Smooth muscle cell (in vitro differentiated cells): ENCODE measurements at regions not wholly inside any gene's neighbourhood (a gene's known extent, or its start where the extent isn't known, plus 50 kb on each side); places are given as distances from the start of the nearest gene placed in this dataset.

Source experiments
- DNase-seq: peaks from one replicate; lab custom pipeline; 2025; ENCODE audit not compliant: unreplicated experiment; lab: John Stamatoyannopoulos, UW
- H2AFZ ChIP-seq: fragments of 200-600 bp; sonication (generic); 2 replicates; pipeline ENCODE4 v1.6.0; 2016; ENCODE audit warnings: antibody characterized with exemption, low read depth, mild to moderate bottlenecking
- H3F3A ChIP-seq: fragments of 200-600 bp; sonication (generic); 2 replicates; pipeline ENCODE4 v1.6.0; 2017; ENCODE audit warnings: antibody characterized with exemption, low read depth
- H3K27ac ChIP-seq: fragments of 200-600 bp; sonication (generic); 2 replicates; pipeline ENCODE4 v1.5.1; 2016; ENCODE audit warnings: low read depth, mild to moderate bottlenecking
- H3K27me3 ChIP-seq: fragments of 200-600 bp; sonication (generic); 2 replicates; pipeline ENCODE4 v1.6.1; 2016; ENCODE audit warnings: low read depth, mild to moderate bottlenecking
- H3K36me3 ChIP-seq: fragments of 200-600 bp; sonication (generic); 2 replicates; pipeline ENCODE4 v1.5.1; 2016; ENCODE audit warnings: low read depth
- H3K4me1 ChIP-seq: fragments of 200-600 bp; sonication (generic); 2 replicates; pipeline ENCODE4 v1.5.1; 2016; ENCODE audit warnings: low read depth
- H3K4me2 ChIP-seq: fragments of 200-600 bp; sonication (generic); 2 replicates; pipeline ENCODE4 v1.6.0; 2016; ENCODE audit warnings: mild to moderate bottlenecking
- H3K4me3 ChIP-seq: fragments of 200-600 bp; sonication (generic); 2 replicates; pipeline ENCODE4 v1.5.1; 2016; ENCODE audit warnings: mild to moderate bottlenecking
- H3K79me2 ChIP-seq: fragments of 200-600 bp; sonication (generic); 2 replicates; pipeline ENCODE4 v1.6.0; 2016; ENCODE audit warnings: low read depth, mild to moderate bottlenecking
- H3K9ac ChIP-seq: fragments of 200-600 bp; sonication (generic); 2 replicates; pipeline ENCODE4 v1.6.0; 2016; ENCODE audit warnings: low read depth
- H3K9me3 ChIP-seq: fragments of 200-600 bp; sonication (generic); replicated peaks from 2 replicates; pipeline ENCODE4 v1.5.1; 2016; ENCODE audit warnings: low read depth
- H4K20me1 ChIP-seq: fragments of 200-600 bp; sonication (generic); 2 replicates; pipeline ENCODE4 v1.6.0; 2016; ENCODE audit warnings: low read depth
- CTCF ChIP-seq: fragments of 200-600 bp; sonication (generic); IDR thresholded peaks from 2 replicates; pipeline ENCODE4 v1.5.1; 2017; ENCODE audit warnings: borderline replicate concordance, mild to moderate bottlenecking, antibody characterized with exemption; ENCODE audit not compliant: insufficient read depth, poor library complexity, severe bottlenecking
- WGBS: methylation state at CpG from one replicate; pipeline ENCODE4 v1.1.7; 2016; ENCODE audit warnings: low lambda C conversion rate; 5-methylcytosine and 5-hydroxymethylcytosine counted together

GRCh38 chr10:78910476-78910875 lies 158.3 kb upstream of the ZMIZ1 start:
- H3K9ac ChIP-seq, result no peak overlapping the region
- 90% methylated on average over 2 of the region's 2 CpGs for WGBS
- H2AFZ ChIP-seq, result no peak overlapping the region
- H3K36me3 ChIP-seq, result no peaks in the 10 kb centered on the region
- H3K4me2 ChIP-seq, result no peak overlapping the region
- no peak overlapping the region for H3K4me3 ChIP-seq
- no peaks in the 10 kb centered on the region for H3F3A ChIP-seq
- no peaks in the 10 kb centered on the region for H3K9me3 ChIP-seq
- no peaks in the 10 kb centered on the region for H3K27me3 ChIP-seq
- no peak for TF ChIP-seq CTCF
- no peaks in the 10 kb centered on the region for H4K20me1 ChIP-seq
- H3K27ac ChIP-seq, result no peak overlapping the region
- no peaks in the 10 kb centered on the region for H3K79me2 ChIP-seq
- H3K4me1 ChIP-seq, result peaks cover 12% of the 10 kb centered on the region
- DNase-seq, result no peak

GRCh38 chr10:78910886-78911285 lies 157.9 kb upstream of the ZMIZ1 start:
- 93% methylated on average over 7 of the region's 7 CpGs for WGBS
- H3K4me2 ChIP-seq, result no peak overlapping the region

GRCh38 chr10:78911533-78912340 lies 157.0 kb upstream of the ZMIZ1 start:
- no peak for DNase-seq
- Histone ChIP-seq H3K79me2 (no peaks in the 10 kb centered on the region), H3F3A (no peaks in the 10 kb centered on the region), H3K4me2 (no peak overlapping the region), H3K4me1 (peaks cover 22% of the 10 kb centered on the region), H3K9ac (no peak overlapping the region), H4K20me1 (no peaks in the 10 kb centered on the region), H3K27me3 (no peaks in the 10 kb centered on the region), H3K4me3 (no peak overlapping the region), H3K36me3 (no peaks in the 10 kb centered on the region), H2AFZ (no peak overlapping the region), H3K9me3 (no peaks in the 10 kb centered on the region), H3K27ac (no peak overlapping the region)
- TF ChIP-seq CTCF, result no peak
- 92% methylated on average over 10 of the region's 10 CpGs for WGBS

More at GRCh38 chr10:78910886-78911285, 157.9 kb upstream of the ZMIZ1 start:
- H2AFZ ChIP-seq, result no peak overlapping the region
- DNase-seq, result no peak
- no peaks in the 10 kb centered on the region for H3K9me3 ChIP-seq
- no peaks in the 10 kb centered on the region for H3K27me3 ChIP-seq
- H3K4me3 ChIP-seq, result no peak overlapping the region
- no peaks in the 10 kb centered on the region for H3K36me3 ChIP-seq
- no peak overlapping the region for H3K27ac ChIP-seq
- TF ChIP-seq CTCF, result no peak
- H3K79me2 ChIP-seq, result no peaks in the 10 kb centered on the region
- no peaks in the 10 kb centered on the region for H4K20me1 ChIP-seq
- no peaks in the 10 kb centered on the region for H3F3A ChIP-seq
- H3K4me1 ChIP-seq, result peaks cover 13% of the 10 kb centered on the region
- no peak overlapping the region for H3K9ac ChIP-seq
